Spinal cord (tissue), 9 donors: ENCODE measurements at regions not wholly inside any gene's neighbourhood (a gene's known extent, or its start where the extent isn't known, plus 50 kb on each side); places are given as distances from the start of the nearest gene placed in this dataset.

Source experiments
- DNase-seq, 6 donors: peaks; one replicate each; pipeline versions ENCODE4 v3.0.0 to v3.0.0-alpha.2; 2013 to 2015; ENCODE audit warnings: low spot score in 6 of 6, low read depth in 4 of 6
- H3K27ac ChIP-seq: one replicate; pipeline ENCODE4 v1.5.1; 2013; ENCODE audit warnings: low read depth, low read length, control low read depth
- H3K27me3 ChIP-seq: one replicate; pipeline ENCODE4 v1.6.1; 2013; ENCODE audit warnings: low read length; ENCODE audit not compliant: control insufficient read depth, insufficient read depth
- H3K36me3 ChIP-seq: one replicate; pipeline ENCODE4 v1.6.1; 2013; ENCODE audit warnings: low read length; ENCODE audit not compliant: control insufficient read depth, insufficient read depth
- H3K4me1 ChIP-seq: one replicate; pipeline ENCODE4 v1.6.1; 2013; ENCODE audit warnings: low read length; ENCODE audit not compliant: control insufficient read depth, insufficient read depth
- H3K4me3 ChIP-seq: one replicate; pipeline ENCODE4 v1.5.1; 2013; ENCODE audit warnings: low read depth, low read length, control low read depth
- H3K9me3 ChIP-seq: one replicate; pipeline ENCODE4 v1.6.1; 2013; ENCODE audit warnings: low read length; ENCODE audit not compliant: control insufficient read depth, insufficient read depth
- WGBS: methylation state at CpG from one replicate; pipeline ENCODE4 v1.1.5; 2013; ENCODE audit warnings: missing lambda C conversion rate; ENCODE audit not compliant: insufficient coverage; 5-methylcytosine and 5-hydroxymethylcytosine counted together
- donor health status: healthy.

GRCh38 chr1:29471487-29472313 is 235.4 kb downstream of the PTPRU start:
- Histone ChIP-seq H3K27ac (no peak overlapping the region), H3K36me3 (no peaks in the 10 kb centered on the region), H3K27me3 (peaks cover 3% of the 10 kb centered on the region), H3K4me3 (no peak overlapping the region), H3K9me3 (no peaks in the 10 kb centered on the region), H3K4me1 (peaks cover 34% of the 10 kb centered on the region)
- DNase-seq = peak in 1 of 6 donors; percentile 81
- WGBS = 50% methylated on average over 2 of the region's 5 CpGs

- Histone ChIP-seq H3K27me3 (peaks cover 3% of the 10 kb centered on the region), H3K36me3 (no peaks in the 10 kb centered on the region), H3K27ac (no peak overlapping the region), H3K4me3 (no peak overlapping the region), H3K9me3 (no peaks in the 10 kb centered on the region), H3K4me1 (peaks cover 34% of the 10 kb centered on the region)
- DNase-seq = no peak
- 88% methylated on average over 10 of the region's 10 CpGs for WGBS
Measured at GRCh38 chr1:29470788-29471119, 234.4 kb downstream of the PTPRU start.

GRCh38 chr1:29470087-29470787 is 233.9 kb downstream of the PTPRU start:
- Histone ChIP-seq H3K36me3 (no peaks in the 10 kb centered on the region), H3K4me3 (no peak overlapping the region), H3K27ac (no peak overlapping the region), H3K9me3 (no peaks in the 10 kb centered on the region), H3K27me3 (peaks cover 3% of the 10 kb centered on the region), H3K4me1 (peaks cover 34% of the 10 kb centered on the region)
- no peak for DNase-seq
- WGBS = 68% methylated on average over 8 of the region's 9 CpGs

- Histone ChIP-seq H3K9me3 (no peaks in the 10 kb centered on the region), H3K4me1 (peaks cover 34% of the 10 kb centered on the region), H3K27ac (no peak overlapping the region), H3K4me3 (no peak overlapping the region), H3K36me3 (no peaks in the 10 kb centered on the region), H3K27me3 (peaks cover 3% of the 10 kb centered on the region)
- WGBS = 42% methylated on average over 4 of the region's 4 CpGs
- no peak for DNase-seq
Measured at GRCh38 chr1:29469457-29469856, 233.1 kb downstream of the PTPRU start.

- H3K27ac ChIP-seq = no peak overlapping the region
- DNase-seq = no peak
- no peak overlapping the region for H3K4me3 ChIP-seq
- no peaks in the 10 kb centered on the region for H3K36me3 ChIP-seq
- peaks cover 25% of the 10 kb centered on the region for H3K4me1 ChIP-seq
- peaks cover 3% of the 10 kb centered on the region for H3K27me3 ChIP-seq
- H3K9me3 ChIP-seq = no peaks in the 10 kb centered on the region
- 71% methylated on average over 6 of the region's 10 CpGs for WGBS
Measured at GRCh38 chr1:29467989-29468900, 231.9 kb downstream of the PTPRU start.

GRCh38 chr1:29466258-29466657 is 229.9 kb downstream of the PTPRU start:
- Histone ChIP-seq H3K27ac (no peak overlapping the region), H3K9me3 (no peaks in the 10 kb centered on the region), H3K4me1 (peaks cover 16% of the 10 kb centered on the region), H3K27me3 (peaks cover 3% of the 10 kb centered on the region), H3K36me3 (no peaks in the 10 kb centered on the region), H3K4me3 (no peak overlapping the region)
- no peak for DNase-seq
- whole genome bisulfite sequencing = 84% methylated on average over 3 of the region's 3 CpGs

- no peak for DNase-seq
- H3K36me3 ChIP-seq = no peaks in the 10 kb centered on the region
- H3K27ac ChIP-seq = no peak overlapping the region
- no peaks in the 10 kb centered on the region for H3K9me3 ChIP-seq
- H3K4me3 ChIP-seq = no peak overlapping the region
- peaks cover 3% of the 10 kb centered on the region for H3K27me3 ChIP-seq
- H3K4me1 ChIP-seq = peaks cover 11% of the 10 kb centered on the region
- WGBS = 85% methylated on average over 2 of the region's 4 CpGs
Measured at GRCh38 chr1:29465755-29466154, 229.4 kb downstream of the PTPRU start.

GRCh38 chr1:29462096-29462495 is 225.8 kb downstream of the PTPRU start:
- H3K9me3 ChIP-seq = no peaks in the 10 kb centered on the region
- no peaks in the 10 kb centered on the region for H3K27me3 ChIP-seq
- no peak overlapping the region for H3K27ac ChIP-seq
- no peaks in the 10 kb centered on the region for H3K4me1 ChIP-seq
- no peaks in the 10 kb centered on the region for H3K36me3 ChIP-seq
- WGBS = 75% methylated on average over 7 of the region's 7 CpGs
- DNase-seq = no peak
- H3K4me3 ChIP-seq = no peak overlapping the region

GRCh38 chr1:29461115-29461739 is 224.9 kb downstream of the PTPRU start:
- no peak for DNase-seq
- Histone ChIP-seq H3K27me3 (no peaks in the 10 kb centered on the region), H3K9me3 (no peaks in the 10 kb centered on the region), H3K4me3 (no peak overlapping the region), H3K27ac (no peak overlapping the region), H3K36me3 (no peaks in the 10 kb centered on the region), H3K4me1 (no peaks in the 10 kb centered on the region)
- WGBS = 91% methylated on average over 7 of the region's 7 CpGs
